Smooth muscle cell of the brain vasculature (primary cell): ENCODE measurements at regions not wholly inside any gene's neighbourhood (a gene's known extent, or its start where the extent isn't known, plus 50 kb on each side); places are given as distances from the start of the nearest gene placed in this dataset.

Experiments used
- DNase-seq: peaks from one replicate; pipeline ENCODE4 v3.0.0-alpha.2; 2012; ENCODE audit warnings: low read depth, low spot score

DNA sequence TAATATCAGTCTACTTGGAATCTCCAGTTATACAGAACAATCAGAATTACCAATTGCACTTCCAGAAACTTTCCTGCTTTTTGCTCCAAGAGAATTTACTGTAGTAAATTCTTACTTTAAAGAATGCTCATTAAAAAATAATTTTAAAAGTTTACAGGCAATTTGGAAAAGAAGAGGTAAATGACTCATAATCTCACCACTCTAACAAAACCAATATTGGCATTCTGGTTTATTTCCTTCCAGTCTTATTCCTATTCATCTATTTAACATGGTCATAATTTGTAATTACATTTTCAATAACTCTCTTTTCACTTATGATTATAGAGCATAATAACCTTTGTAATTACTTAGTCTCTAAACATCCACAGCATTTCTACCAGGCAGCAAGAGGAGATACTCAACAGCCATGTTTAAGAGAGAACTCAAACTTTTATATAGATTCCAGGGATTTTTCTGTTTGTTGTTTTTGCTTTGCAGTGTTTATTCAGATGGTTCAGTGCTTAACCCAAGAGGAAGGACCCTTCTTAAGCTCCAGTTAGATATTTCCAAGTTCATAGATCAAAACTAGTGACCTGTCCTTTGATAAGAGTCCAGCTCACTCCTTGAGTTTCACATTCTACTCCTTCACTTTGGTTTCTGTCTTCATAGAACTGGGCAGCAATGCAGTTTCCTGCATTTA lies 464.7 kb downstream of the TXNL1 start:
- DNase-seq, result no peak

DNA sequence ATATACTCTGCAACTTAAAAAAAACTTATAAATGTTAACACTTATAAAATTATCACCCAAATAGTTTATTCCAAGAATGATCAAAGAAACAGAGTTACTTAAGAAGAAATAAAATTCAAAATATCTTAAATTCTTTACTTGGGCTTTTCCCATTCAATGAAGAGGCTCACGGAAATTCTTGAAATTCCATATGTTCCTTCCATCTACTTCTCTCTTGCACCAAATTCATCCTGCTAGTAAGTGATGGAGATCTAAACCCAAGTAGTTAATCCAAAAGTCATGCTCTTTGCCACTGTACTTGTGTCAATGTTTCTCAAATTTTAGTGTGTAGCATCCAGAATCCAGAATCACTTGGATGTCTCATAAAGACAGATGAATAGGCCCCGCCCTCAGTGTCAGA lies 465.9 kb downstream of the TXNL1 start:
- no peak for DNase-seq

DNA sequence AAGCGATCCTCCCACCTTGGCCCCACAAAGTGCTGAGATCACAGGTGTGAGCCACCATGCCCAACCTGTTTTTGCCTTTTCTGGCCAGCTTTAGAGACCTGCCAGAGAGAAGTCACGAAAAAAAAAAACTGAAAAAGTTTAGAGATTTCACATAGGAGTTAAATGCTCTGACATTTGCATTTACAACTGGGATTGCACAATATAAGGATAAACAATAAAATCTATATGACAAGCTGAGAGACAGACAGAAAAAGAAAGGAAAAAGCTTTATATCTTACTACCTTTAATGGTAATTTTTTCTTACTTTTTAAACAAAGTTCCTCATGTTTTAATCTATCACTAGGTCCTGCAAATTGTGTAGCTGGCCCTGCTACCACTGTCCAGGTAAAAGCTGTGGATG lies 466.5 kb downstream of the TXNL1 start:
- no peak for DNase-seq

DNA sequence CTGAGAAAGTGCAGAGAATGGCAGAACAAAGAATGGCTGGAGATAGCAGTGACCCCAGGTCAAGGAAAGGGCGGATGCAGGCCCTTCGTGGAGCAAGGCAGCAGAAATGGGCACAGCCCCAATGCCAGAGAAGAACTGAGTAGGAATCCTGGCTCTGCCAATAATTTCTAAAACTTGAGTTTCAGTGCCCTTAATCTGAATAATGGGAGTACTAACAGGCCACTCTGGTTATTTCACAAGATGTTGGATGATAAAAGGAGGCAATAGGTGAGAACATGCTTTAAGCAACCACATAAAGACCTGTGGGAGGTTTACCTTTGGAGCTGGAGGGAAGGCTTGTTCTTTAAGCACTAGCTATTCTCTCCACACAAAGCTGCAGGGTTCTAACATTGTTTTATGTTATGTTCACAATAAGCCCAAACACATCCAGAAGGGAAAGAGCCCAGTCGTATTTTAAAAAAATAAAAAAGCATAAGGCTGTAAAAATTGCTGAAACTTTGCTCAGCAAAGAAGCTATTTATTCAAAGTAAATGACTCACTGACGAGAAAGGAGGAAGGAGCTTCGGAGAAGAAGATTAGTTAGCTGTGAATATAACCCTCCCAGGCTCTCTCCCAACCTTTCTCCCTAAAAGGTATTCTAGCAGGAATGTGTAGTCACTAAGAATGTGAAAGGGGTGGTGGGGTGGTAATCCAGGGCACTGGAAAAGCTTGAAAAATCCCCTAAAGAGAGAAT lies 470.2 kb downstream of the TXNL1 start:
- DNase-seq, result no peak

GRCh38 chr18:56167366-56167765 lies 471.0 kb downstream of the TXNL1 start:
- no peak for DNase-seq

- DNase-seq, result no peak
These were observed 471.5 kb downstream of the TXNL1 start for GRCh38 chr18:56166914-56167313.

- DNase-seq, result no peak
These were observed 472.6 kb downstream of the TXNL1 start for GRCh38 chr18:56165601-56166355.

DNA sequence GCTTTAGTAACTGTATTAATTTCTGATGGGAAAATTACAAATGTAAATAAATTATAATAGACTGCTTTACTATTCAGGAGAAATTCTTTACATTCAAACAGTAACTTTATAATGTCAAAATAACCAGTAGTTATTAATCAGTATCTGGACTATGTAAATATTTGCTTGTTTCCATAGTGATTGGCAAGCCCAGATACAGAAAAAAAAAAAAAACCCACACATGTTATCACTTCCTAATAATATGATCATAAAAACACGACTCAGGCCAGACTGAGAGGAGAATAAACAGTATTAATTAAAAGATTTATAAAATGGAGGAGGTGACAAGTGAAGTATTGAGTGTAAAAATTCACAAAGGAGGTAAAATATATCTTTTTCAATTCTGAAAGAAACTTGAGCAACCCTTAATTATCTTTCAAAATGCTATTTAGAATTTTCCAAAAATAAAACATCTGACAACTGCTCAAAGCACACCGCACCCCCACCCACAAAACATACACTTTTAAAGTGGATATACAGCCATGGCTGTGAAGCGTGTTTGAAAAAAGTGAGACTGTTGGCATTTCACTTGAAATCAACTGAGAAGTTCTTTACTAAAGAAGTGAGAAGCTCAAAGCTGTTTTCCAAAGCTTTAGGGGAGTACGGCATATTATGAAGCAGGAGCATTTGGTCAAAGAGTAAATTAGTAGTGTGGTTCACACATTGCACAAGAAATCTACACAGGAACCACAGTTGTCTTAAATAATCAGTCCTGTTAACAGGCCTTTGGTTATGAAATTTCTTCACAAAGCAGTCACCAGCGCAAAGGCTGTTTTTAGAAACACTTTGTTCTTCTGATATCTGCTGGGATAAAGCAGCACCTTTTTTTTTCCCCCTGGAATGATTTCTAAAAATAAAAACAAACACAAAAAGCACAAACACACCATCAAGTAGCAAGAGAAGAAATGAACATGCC lies 475.8 kb downstream of the TXNL1 start:
- no peak for DNase-seq

DNA sequence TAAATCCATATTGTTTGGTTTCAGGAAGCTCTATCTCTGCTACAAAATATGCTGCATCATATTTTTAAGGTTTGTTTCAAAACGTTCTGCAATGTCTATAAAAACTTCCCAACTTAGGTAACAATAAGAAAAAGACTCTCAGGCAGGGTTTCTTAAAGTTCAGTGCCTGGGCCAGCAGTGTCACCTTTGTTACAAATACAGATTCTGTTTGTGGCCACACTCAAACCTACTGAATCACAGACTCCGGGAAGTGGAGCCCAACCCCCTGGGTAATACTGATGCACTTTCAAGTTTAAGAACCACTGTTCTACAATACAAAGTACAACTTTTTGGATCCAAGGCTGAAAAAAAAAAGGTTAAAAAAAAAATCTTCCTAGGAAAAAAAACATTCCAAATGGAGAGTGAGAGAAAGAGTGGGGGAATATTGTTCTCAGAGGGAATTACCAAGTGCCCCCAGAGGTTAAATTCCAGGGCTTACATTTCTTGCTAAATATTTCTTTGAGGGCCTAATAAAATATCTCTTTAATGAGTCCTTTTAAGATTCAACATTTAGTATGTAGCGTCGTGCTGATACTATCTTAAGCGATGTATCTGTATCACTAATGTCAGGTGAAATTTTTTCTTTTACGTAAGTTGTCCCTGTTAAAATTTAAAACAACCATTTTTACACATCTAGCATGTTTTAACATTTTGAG lies 476.7 kb downstream of the TXNL1 start:
- no peak for DNase-seq

GRCh38 chr18:56158676-56159075 lies 479.7 kb downstream of the TXNL1 start:
- no peak for DNase-seq

- no peak for DNase-seq
These were observed 480.9 kb downstream of the TXNL1 start for GRCh38 chr18:56157541-56157940.

DNA sequence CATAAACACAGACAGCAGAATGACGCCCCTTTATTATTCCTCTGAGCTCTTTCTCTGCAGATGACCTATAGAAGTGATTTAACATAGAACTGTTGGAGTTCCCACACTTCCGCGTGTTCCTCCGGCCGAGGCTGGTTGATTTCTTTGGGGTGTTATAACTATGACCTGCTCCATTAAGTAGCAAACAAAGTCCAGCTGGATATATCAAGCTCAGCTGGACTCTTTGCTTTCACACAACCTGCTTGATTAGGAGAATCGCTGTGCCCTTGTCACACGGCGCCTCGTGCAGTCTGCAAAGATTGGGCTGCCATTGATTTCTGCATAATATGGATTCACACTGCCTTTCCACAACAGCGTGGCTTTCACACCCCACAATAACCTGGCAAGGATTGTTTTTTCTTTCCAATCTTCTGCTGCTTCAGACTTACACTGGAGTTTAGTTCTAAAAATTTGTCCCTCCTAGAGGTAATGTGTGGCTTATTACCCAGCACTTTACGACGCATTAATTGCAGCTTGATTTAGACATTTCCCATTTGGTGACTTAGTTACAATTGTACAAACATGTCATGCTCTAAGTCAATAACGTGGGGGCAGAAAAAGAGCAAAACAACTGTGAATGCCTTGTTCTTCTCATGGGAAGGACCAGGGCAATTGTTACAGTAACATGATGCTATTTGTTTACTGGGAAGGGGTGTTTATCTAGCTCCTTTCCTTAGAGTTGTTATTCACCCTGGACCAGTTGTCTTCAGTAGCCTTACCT lies 485.7 kb downstream of the TXNL1 start:
- no peak for DNase-seq

GRCh38 chr18:56148373-56148772 lies 490.0 kb downstream of the TXNL1 start:
- no peak for DNase-seq

DNA sequence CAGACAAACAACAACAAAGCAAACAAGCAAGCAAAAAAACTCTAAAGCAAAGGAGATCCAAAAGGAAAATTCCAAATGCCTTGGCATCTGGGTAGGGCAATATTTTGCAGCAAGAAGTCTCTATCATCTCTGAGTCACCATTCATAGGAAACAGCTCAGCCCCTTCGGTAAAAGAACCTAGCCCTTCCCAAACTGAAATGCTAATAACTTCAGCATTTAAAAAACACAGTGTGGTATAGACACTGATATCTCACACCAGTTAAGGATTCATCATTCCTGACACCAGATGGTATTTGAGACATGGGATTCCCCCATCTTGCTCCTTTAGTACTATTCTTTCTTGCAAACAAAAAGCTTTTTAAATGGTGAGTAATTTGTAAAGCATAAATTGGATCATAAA lies 491.8 kb downstream of the TXNL1 start:
- DNase-seq, result no peak

- DNase-seq, result no peak
These were observed 496.4 kb downstream of the TXNL1 start for GRCh38 chr18:56142001-56142400.

GRCh38 chr18:56139792-56140254 lies 498.6 kb downstream of the TXNL1 start:
- no peak for DNase-seq

- DNase-seq, result no peak
These were observed 499.0 kb downstream of the TXNL1 start for GRCh38 chr18:56139372-56139771.

GRCh38 chr18:56136105-56136504 lies 502.3 kb downstream of the TXNL1 start:
- no peak for DNase-seq

DNA sequence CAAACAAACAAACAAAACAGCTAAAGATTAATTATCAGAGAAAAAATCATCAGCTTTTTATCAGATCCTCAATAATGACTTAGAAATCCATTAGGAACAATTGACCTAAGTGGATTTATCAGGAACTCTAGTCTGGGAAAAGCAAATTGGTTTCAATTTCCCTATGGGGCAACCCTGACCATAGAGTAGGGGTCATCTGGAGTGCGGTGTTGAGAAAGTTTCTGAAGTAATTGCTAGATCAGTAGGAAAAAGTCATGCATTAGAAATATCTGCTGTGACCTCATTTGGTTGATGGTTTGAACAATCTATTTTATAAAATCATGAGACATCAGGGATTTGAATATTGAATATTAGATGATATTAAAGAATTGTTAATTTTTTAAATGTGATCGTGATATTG lies 507.9 kb downstream of the TXNL1 start:
- DNase-seq, result no peak

GRCh38 chr18:56128153-56128791 lies 510.1 kb downstream of the TXNL1 start:
- DNase-seq, result no peak
